ENCODE measurements at regions not wholly inside any gene's neighbourhood (a gene's known extent, or its start where the extent isn't known, plus 50 kb on each side); places are given as distances from the start of the nearest gene placed in this dataset.
A peak's percentile ranks its signal among the peaks of the same experiment; 100 is the strongest.

- DNase-seq, result no peak
Measured at GRCh38 chr12:22740656-22741355, 115.8 kb downstream of the ETNK1 start.

- DNase-seq, result no peak
Measured at GRCh38 chr12:22743700-22744099, 118.7 kb downstream of the ETNK1 start.

GRCh38 chr12:22744197-22744596 lies 119.2 kb downstream of the ETNK1 start:
- no peak for DNase-seq

- DNase-seq, result no peak
Measured at GRCh38 chr12:22746720-22747119, 121.7 kb downstream of the ETNK1 start.

- DNase-seq, result no peak
Measured at GRCh38 chr12:22755629-22756028, 130.7 kb downstream of the ETNK1 start.

- no peak for DNase-seq
Measured at GRCh38 chr12:22759769-22760674, 135.1 kb downstream of the ETNK1 start.

GRCh38 chr12:22765421-22766130 lies 140.6 kb downstream of the ETNK1 start:
- no peak for DNase-seq

GRCh38 chr12:22766911-22767420 lies 142.0 kb downstream of the ETNK1 start:
- no peak for DNase-seq

GRCh38 chr12:22781339-22781738 lies 156.4 kb downstream of the ETNK1 start:
- no peak for DNase-seq

GRCh38 chr12:22787557-22787956 lies 162.6 kb downstream of the ETNK1 start:
- peak; percentile 1 for DNase-seq

- DNase-seq, result no peak
Measured at GRCh38 chr12:22788913-22789312, 163.9 kb downstream of the ETNK1 start.

- DNase-seq, result no peak
Measured at GRCh38 chr12:22792138-22792537, 167.2 kb downstream of the ETNK1 start.

- no peak for DNase-seq
Measured at GRCh38 chr12:22794017-22794416, 169.0 kb downstream of the ETNK1 start.

- DNase-seq, result no peak
Measured at GRCh38 chr12:22796941-22797630, 172.1 kb downstream of the ETNK1 start.

GRCh38 chr12:22797701-22798100 lies 172.7 kb downstream of the ETNK1 start:
- no peak for DNase-seq

GRCh38 chr12:22798116-22798515 lies 173.1 kb downstream of the ETNK1 start:
- no peak for DNase-seq

GRCh38 chr12:22799503-22799902 lies 174.5 kb downstream of the ETNK1 start:
- no peak for DNase-seq

GRCh38 chr12:22800332-22800731 lies 175.4 kb downstream of the ETNK1 start:
- peak; percentile 16 for DNase-seq

GRCh38 chr12:22802883-22803630 lies 178.1 kb downstream of the ETNK1 start:
- peak; percentile 49 for DNase-seq

GRCh38 chr12:22803725-22804124 lies 178.8 kb downstream of the ETNK1 start:
- DNase-seq, result no peak

GRCh38 chr12:22808860-22809259 lies 183.9 kb downstream of the ETNK1 start:
- no peak for DNase-seq

- no peak for DNase-seq
Measured at GRCh38 chr12:22810036-22810435, 185.1 kb downstream of the ETNK1 start.

Measured in fibroblast of skin of back (primary cell).